SK-N-SH (cell line): ENCODE measurements at regions not wholly inside any gene's neighbourhood (a gene's known extent, or its start where the extent isn't known, plus 50 kb on each side); places are given as distances from the start of the nearest gene placed in this dataset.

ENCODE experiments used
- CTCF ChIA-PET: fragments of 300-600, 350-600 bp; formaldehyde crosslinking; extraction: SDS; loops from one replicate; lab custom pipeline; 2021; lab: Yijun Ruan, JAX
- POLR2A ChIA-PET: fragments of 350-600 bp; sonication (Branson Sonifier 250); formaldehyde crosslinking; extraction: SDS; loops from one replicate; lab custom pipeline; 2020; ENCODE audit warnings: antibody characterized with exemption, inconsistent platforms; lab: Yijun Ruan, JAX
- DNase-seq: peaks from one replicate; pipeline ENCODE4 v3.0.0; 2012
- H2AFZ ChIP-seq: fragments of 200-600 bp; sonication (generic); 2 replicates; pipeline ENCODE4 v1.8.1; 2016; ENCODE audit warnings: antibody characterized with exemption, mild to moderate bottlenecking, low read depth
- H3F3A ChIP-seq: fragments of 200-600 bp; sonication (generic); replicated peaks from 2 replicates; pipeline ENCODE3; 2016; ENCODE audit warnings: antibody characterized with exemption, mild to moderate bottlenecking; ENCODE audit not compliant: insufficient read depth
- H3K27ac ChIP-seq, 2 experiments: fragments of 200-500 bp in 1 of 2; fragments of 200-600 bp in 1 of 2; sonication (Bioruptor generic) in 1 of 2; sonication (generic), shearing (Covaris generic) in 1 of 2; 2 replicates each; pipeline versions ENCODE4 v1.5.1 to v1.6.1; 2014 to 2016; ENCODE audit warnings: low read depth in 2 of 2, inconsistent platforms in 1 of 2, low read length in 1 of 2, mild to moderate bottlenecking in 1 of 2, mixed read lengths in 1 of 2
- H3K27me3 ChIP-seq: fragments of 200-600 bp; sonication (generic), shearing (Covaris generic); 2 replicates; pipeline ENCODE4 v1.6.1; 2016; ENCODE audit warnings: mixed run types; ENCODE audit not compliant: insufficient read depth
- H3K36me3 ChIP-seq, 2 experiments: fragments of 200-500 bp in 1 of 2; fragments of 200-600 bp in 1 of 2; sonication (Bioruptor generic) in 1 of 2; sonication (generic) in 1 of 2; replicated peaks in 1 of 2; 2 replicates each; pipeline versions ENCODE3 to v1.5.1; 2014 to 2016; ENCODE audit warnings: low read length in 1 of 2, mild to moderate bottlenecking in 1 of 2; ENCODE audit not compliant: insufficient read depth in 2 of 2, control insufficient read depth in 1 of 2
- H3K4me1 ChIP-seq, 2 experiments: fragments of 200-500 bp in 1 of 2; fragments of 200-600 bp in 1 of 2; sonication (Bioruptor generic) in 1 of 2; sonication (generic), shearing (Covaris generic) in 1 of 2; 2 replicates each; pipeline versions ENCODE4 v1.5.1 to v1.6.1; 2014 to 2016; ENCODE audit warnings: low read depth in 1 of 2, low read length in 1 of 2, mixed run types in 1 of 2; ENCODE audit not compliant: insufficient read depth in 2 of 2, control insufficient read depth in 1 of 2
- H3K4me2 ChIP-seq: fragments of 200-600 bp; sonication (generic), shearing (Covaris generic); 2 replicates; pipeline ENCODE4 v1.6.1; 2017; ENCODE audit warnings: mixed run types
- H3K4me3 ChIP-seq, 2 experiments: fragments of 200-500 bp in 1 of 2; fragments of 200-600 bp in 1 of 2; sonication (Bioruptor generic) in 1 of 2; sonication (generic), shearing (Covaris generic) in 1 of 2; 2 replicates each; pipeline versions ENCODE4 v1.5.1 to v1.8.1; 2014 to 2016; ENCODE audit warnings: low read depth in 2 of 2, inconsistent platforms in 1 of 2, low read length in 1 of 2, mild to moderate bottlenecking in 1 of 2, mixed read lengths in 1 of 2, moderate library complexity in 1 of 2
- H3K79me2 ChIP-seq: fragments of 200-600 bp; sonication (generic); 2 replicates; pipeline ENCODE4 v1.8.1; 2017; ENCODE audit warnings: mild to moderate bottlenecking; ENCODE audit not compliant: insufficient read depth
- H3K9ac ChIP-seq: fragments of 200-600 bp; sonication (generic); 2 replicates; pipeline ENCODE4 v1.6.1; 2017; ENCODE audit warnings: mixed run types
- H3K9me2 ChIP-seq: fragments of 200-600 bp; sonication (generic); 2 replicates; pipeline ENCODE4 v1.6.1; 2017; ENCODE audit warnings: mixed run types
- H3K9me3 ChIP-seq: fragments of 200-600 bp; sonication (generic); 2 replicates; pipeline ENCODE4 v1.6.1; 2017; ENCODE audit warnings: mixed run types, mild to moderate bottlenecking, moderate library complexity
- H4K20me1 ChIP-seq: fragments of 200-600 bp; sonication (generic); 2 replicates; pipeline ENCODE4 v1.6.1; 2017; ENCODE audit warnings: mild to moderate bottlenecking, mixed run types; ENCODE audit not compliant: insufficient read depth
- EP300 ChIP-seq, 2 experiments: IDR thresholded peaks; 2 replicates each; pipeline versions ENCODE4 v1.4.0 to v1.6.1; 2012; ENCODE audit warnings: borderline replicate concordance in 1 of 2, low read depth in 1 of 2, low read length in 1 of 2
- JUND ChIP-seq: IDR thresholded peaks from 2 replicates; pipeline ENCODE4 v1.4.0; 2012
- MAX ChIP-seq: IDR thresholded peaks from 2 replicates; pipeline ENCODE4 v1.4.0; 2012; ENCODE audit warnings: low read depth
- MEF2A ChIP-seq: IDR thresholded peaks from 2 replicates; pipeline ENCODE4 v1.4.0; 2012; ENCODE audit warnings: low read depth, borderline replicate concordance
- NRF1 ChIP-seq: IDR thresholded peaks from 2 replicates; pipeline ENCODE4 v1.6.1; 2012; ENCODE audit warnings: low read depth, mild to moderate bottlenecking, low read length
- POLR2AphosphoS5 ChIP-seq: IDR thresholded peaks from 2 replicates; pipeline ENCODE4 v1.6.1; 2012; ENCODE audit warnings: low read depth, low read length
- RCOR1 ChIP-seq: fragments of 150-350 bp; IDR thresholded peaks from 2 replicates; pipeline ENCODE4 v1.6.1; 2017; ENCODE audit warnings: antibody characterized with exemption, low read length
- SIN3A ChIP-seq: IDR thresholded peaks from 2 replicates; pipeline ENCODE4 v1.6.1; 2012; ENCODE audit warnings: low read depth, mild to moderate bottlenecking, low read length, moderate library complexity, borderline replicate concordance
- SMC3 ChIP-seq: IDR thresholded peaks from 2 replicates; pipeline ENCODE4 v1.6.1; 2012; ENCODE audit warnings: low read depth, low read length, improper control_type of control experiment
- TCF12 ChIP-seq: IDR thresholded peaks from 2 replicates; pipeline ENCODE4 v1.4.0; 2012
- TEAD4 ChIP-seq: IDR thresholded peaks from 2 replicates; pipeline ENCODE4 v1.4.0; 2012; ENCODE audit warnings: mild to moderate bottlenecking, borderline replicate concordance; ENCODE audit not compliant: insufficient read depth
- WGBS: methylation state at CpG from one replicate; pipeline ENCODE4 v1.1.6; 2017; ENCODE audit warnings: low lambda C conversion rate; 5-methylcytosine and 5-hydroxymethylcytosine counted together
- TF ChIP-seq, protein P1 (sequence below): IDR thresholded peaks from 2 replicates; pipeline ENCODE4; 2012
- TF ChIP-seq, protein P2 (sequence below): IDR thresholded peaks from 2 replicates; pipeline ENCODE4 v1.6.1; 2012; ENCODE audit warnings: mild to moderate bottlenecking, low read depth, low read length, moderate library complexity
- TF ChIP-seq, protein P3 (sequence below): fragments of 150-350 bp; IDR thresholded peaks from 2 replicates; pipeline ENCODE4 v1.6.1; 2016; ENCODE audit warnings: mild to moderate bottlenecking, low read depth, low read length

GRCh38 chr11:110979696-110980095 is 265.8 kb upstream of the POU2AF2 start (continued):
- no peak for TF ChIP-seq SMC3

DNA sequence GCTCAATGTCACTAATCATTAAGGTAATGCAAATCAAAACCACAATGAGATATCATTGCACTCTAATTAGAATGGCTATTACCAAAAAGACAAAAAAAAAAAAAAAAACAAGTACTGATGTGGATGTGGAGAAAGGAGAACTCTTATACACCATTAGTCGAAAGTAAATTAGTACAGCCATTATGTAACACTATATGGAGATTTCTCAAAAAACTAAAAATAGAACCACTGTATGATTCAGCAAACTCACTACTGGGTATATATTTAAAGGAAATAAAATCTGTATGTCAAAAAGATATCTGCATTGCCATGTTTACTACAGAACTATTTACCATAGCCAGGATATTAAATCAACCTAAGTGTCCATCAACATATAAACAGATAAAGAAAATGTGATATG is 265.4 kb upstream of the ARHGAP20 start:
- Histone ChIP-seq H3K9me3 (peaks cover 4% of the 10 kb centered on the region; the same call in 1 of the 2 replicates), H4K20me1 (no peaks in the 10 kb centered on the region), H3K27me3 (no peaks in the 10 kb centered on the region), H3K4me2 (no peak overlapping the region), H3F3A (no peaks in the 10 kb centered on the region), H3K36me3 (no peaks in the 10 kb centered on the region), H3K4me3 (no peak overlapping the region), H3K79me2 (no peaks in the 10 kb centered on the region), H3K9ac (no peak overlapping the region), H3K4me1 (peaks cover 0 to 2% of the 10 kb centered on the region in 2 experiments; a peak in 2 of 4 replicates), H2AFZ (no peak overlapping the region), H3K9me2 (no peaks in the 10 kb centered on the region), H3K27ac (no peak overlapping the region)
- TF ChIP-seq POLR2AphosphoS5 (no peak), MAX (no peak), TEAD4 (no peak), TCF12 (no peak), RCOR1 (no peak), JUND (no peak), NRF1 (no peak), EP300 (IDR thresholded peaks at IDR 0.05; ENCODE audit: borderline replicate concordance in 1 of 2, low read depth in 1 of 2, low read length in 1 of 2) (no peak), SIN3A (no peak), MEF2A (no peak), SMC3 (no peak)
- TF ChIP-seq, protein P1, sequence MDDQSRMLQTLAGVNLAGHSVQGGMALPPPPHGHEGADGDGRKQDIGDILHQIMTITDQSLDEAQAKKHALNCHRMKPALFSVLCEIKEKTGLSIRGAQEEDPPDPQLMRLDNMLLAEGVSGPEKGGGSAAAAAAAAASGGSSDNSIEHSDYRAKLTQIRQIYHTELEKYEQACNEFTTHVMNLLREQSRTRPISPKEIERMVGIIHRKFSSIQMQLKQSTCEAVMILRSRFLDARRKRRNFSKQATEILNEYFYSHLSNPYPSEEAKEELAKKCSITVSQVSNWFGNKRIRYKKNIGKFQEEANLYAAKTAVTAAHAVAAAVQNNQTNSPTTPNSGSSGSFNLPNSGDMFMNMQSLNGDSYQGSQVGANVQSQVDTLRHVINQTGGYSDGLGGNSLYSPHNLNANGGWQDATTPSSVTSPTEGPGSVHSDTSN = no peak
- TF ChIP-seq, protein P2, sequence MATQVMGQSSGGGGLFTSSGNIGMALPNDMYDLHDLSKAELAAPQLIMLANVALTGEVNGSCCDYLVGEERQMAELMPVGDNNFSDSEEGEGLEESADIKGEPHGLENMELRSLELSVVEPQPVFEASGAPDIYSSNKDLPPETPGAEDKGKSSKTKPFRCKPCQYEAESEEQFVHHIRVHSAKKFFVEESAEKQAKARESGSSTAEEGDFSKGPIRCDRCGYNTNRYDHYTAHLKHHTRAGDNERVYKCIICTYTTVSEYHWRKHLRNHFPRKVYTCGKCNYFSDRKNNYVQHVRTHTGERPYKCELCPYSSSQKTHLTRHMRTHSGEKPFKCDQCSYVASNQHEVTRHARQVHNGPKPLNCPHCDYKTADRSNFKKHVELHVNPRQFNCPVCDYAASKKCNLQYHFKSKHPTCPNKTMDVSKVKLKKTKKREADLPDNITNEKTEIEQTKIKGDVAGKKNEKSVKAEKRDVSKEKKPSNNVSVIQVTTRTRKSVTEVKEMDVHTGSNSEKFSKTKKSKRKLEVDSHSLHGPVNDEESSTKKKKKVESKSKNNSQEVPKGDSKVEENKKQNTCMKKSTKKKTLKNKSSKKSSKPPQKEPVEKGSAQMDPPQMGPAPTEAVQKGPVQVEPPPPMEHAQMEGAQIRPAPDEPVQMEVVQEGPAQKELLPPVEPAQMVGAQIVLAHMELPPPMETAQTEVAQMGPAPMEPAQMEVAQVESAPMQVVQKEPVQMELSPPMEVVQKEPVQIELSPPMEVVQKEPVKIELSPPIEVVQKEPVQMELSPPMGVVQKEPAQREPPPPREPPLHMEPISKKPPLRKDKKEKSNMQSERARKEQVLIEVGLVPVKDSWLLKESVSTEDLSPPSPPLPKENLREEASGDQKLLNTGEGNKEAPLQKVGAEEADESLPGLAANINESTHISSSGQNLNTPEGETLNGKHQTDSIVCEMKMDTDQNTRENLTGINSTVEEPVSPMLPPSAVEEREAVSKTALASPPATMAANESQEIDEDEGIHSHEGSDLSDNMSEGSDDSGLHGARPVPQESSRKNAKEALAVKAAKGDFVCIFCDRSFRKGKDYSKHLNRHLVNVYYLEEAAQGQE = no peak
- TF ChIP-seq, protein P3, sequence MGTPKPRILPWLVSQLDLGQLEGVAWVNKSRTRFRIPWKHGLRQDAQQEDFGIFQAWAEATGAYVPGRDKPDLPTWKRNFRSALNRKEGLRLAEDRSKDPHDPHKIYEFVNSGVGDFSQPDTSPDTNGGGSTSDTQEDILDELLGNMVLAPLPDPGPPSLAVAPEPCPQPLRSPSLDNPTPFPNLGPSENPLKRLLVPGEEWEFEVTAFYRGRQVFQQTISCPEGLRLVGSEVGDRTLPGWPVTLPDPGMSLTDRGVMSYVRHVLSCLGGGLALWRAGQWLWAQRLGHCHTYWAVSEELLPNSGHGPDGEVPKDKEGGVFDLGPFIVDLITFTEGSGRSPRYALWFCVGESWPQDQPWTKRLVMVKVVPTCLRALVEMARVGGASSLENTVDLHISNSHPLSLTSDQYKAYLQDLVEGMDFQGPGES = no peak
- ChIA-PET POLR2A (no interaction called here), CTCF (no interaction called here)
- WGBS = 27% methylated on average over 1 of the region's 1 CpG
- DNase-seq = no peak
